HEK293T (cell line): ENCODE measurements at regions not wholly inside any gene's neighbourhood (a gene's known extent, or its start where the extent isn't known, plus 50 kb on each side); places are given as distances from the start of the nearest gene placed in this dataset.

Experiments used
- ARNT ChIP-seq: fragments of 450-650 bp; IDR thresholded peaks from 2 replicates; pipeline ENCODE4 v1.6.1; 2017; ENCODE audit warnings: mild to moderate bottlenecking
- BHLHE40 ChIP-seq: fragments of 450-650 bp; IDR thresholded peaks from 2 replicates; pipeline ENCODE4 v1.6.1; 2016; ENCODE audit warnings: mild to moderate bottlenecking, moderate library complexity, borderline replicate concordance
- CTBP1 ChIP-seq: fragments of 450-650 bp; IDR thresholded peaks from 2 replicates; pipeline ENCODE4 v1.6.1; 2016; ENCODE audit warnings: borderline replicate concordance
- FOXA1 ChIP-seq: fragments of 450-650 bp; IDR thresholded peaks from 2 replicates; pipeline ENCODE4 v1.6.1; 2016; ENCODE audit warnings: mild to moderate bottlenecking
- FOXK2 ChIP-seq: fragments of 450-650 bp; IDR thresholded peaks from 2 replicates; pipeline ENCODE4 v1.6.1; 2016; ENCODE audit warnings: mild to moderate bottlenecking
- FOXM1 ChIP-seq: fragments of 450-650 bp; IDR thresholded peaks from 2 replicates; pipeline ENCODE4 v1.6.1; 2017; ENCODE audit warnings: mild to moderate bottlenecking, borderline replicate concordance
- HDGF ChIP-seq: fragments of 450-650 bp; IDR thresholded peaks from 2 replicates; pipeline ENCODE4 v1.6.1; 2017; ENCODE audit warnings: antibody characterized with exemption, borderline replicate concordance
- NFRKB ChIP-seq: fragments of 450-650 bp; IDR thresholded peaks from 2 replicates; pipeline ENCODE4 v1.6.1; 2016; ENCODE audit warnings: mild to moderate bottlenecking, moderate library complexity
- SP1 ChIP-seq: fragments of 450-650 bp; IDR thresholded peaks from 2 replicates; pipeline ENCODE4 v1.6.1; 2017
- SUZ12 ChIP-seq: fragments of 450-650 bp; IDR thresholded peaks from 2 replicates; pipeline ENCODE4 v1.6.1; 2016; ENCODE audit warnings: mild to moderate bottlenecking
- TARDBP ChIP-seq: fragments of 450-650 bp; IDR thresholded peaks from 2 replicates; pipeline ENCODE4 v1.6.1; 2016

GRCh38 chr10:52949899-52950298, 177.3 kb upstream of the MBL2 start:
- TF ChIP-seq SUZ12 (no peak), SP1 (no peak), TARDBP (no peak), FOXM1 (no peak), FOXA1 (no peak), HDGF (no peak), FOXK2 (no peak), NFRKB (no peak), BHLHE40 (no peak), CTBP1 (no peak), ARNT (no peak)
